SK-N-SH (cell line): ENCODE measurements at regions not wholly inside any gene's neighbourhood (a gene's known extent, or its start where the extent isn't known, plus 50 kb on each side); places are given as distances from the start of the nearest gene placed in this dataset.

Source experiments
- CTCF ChIA-PET: fragments of 300-600, 350-600 bp; formaldehyde crosslinking; extraction: SDS; loops from one replicate; lab custom pipeline; 2021; lab: Yijun Ruan, JAX
- POLR2A ChIA-PET: fragments of 350-600 bp; sonication (Branson Sonifier 250); formaldehyde crosslinking; extraction: SDS; loops from one replicate; lab custom pipeline; 2020; ENCODE audit warnings: antibody characterized with exemption, inconsistent platforms; lab: Yijun Ruan, JAX
- DNase-seq: peaks from one replicate; pipeline ENCODE4 v3.0.0; 2012
- H2AFZ ChIP-seq: fragments of 200-600 bp; sonication (generic); 2 replicates; pipeline ENCODE4 v1.8.1; 2016; ENCODE audit warnings: antibody characterized with exemption, mild to moderate bottlenecking, low read depth
- H3F3A ChIP-seq: fragments of 200-600 bp; sonication (generic); replicated peaks from 2 replicates; pipeline ENCODE3; 2016; ENCODE audit warnings: antibody characterized with exemption, mild to moderate bottlenecking; ENCODE audit not compliant: insufficient read depth
- H3K27ac ChIP-seq, 2 experiments: fragments of 200-500 bp in 1 of 2; fragments of 200-600 bp in 1 of 2; sonication (Bioruptor generic) in 1 of 2; sonication (generic), shearing (Covaris generic) in 1 of 2; 2 replicates each; pipeline versions ENCODE4 v1.5.1 to v1.6.1; 2014 to 2016; ENCODE audit warnings: low read depth in 2 of 2, inconsistent platforms in 1 of 2, low read length in 1 of 2, mild to moderate bottlenecking in 1 of 2, mixed read lengths in 1 of 2
- H3K27me3 ChIP-seq: fragments of 200-600 bp; sonication (generic), shearing (Covaris generic); 2 replicates; pipeline ENCODE4 v1.6.1; 2016; ENCODE audit warnings: mixed run types; ENCODE audit not compliant: insufficient read depth
- H3K36me3 ChIP-seq, 2 experiments: fragments of 200-500 bp in 1 of 2; fragments of 200-600 bp in 1 of 2; sonication (Bioruptor generic) in 1 of 2; sonication (generic) in 1 of 2; replicated peaks in 1 of 2; 2 replicates each; pipeline versions ENCODE3 to v1.5.1; 2014 to 2016; ENCODE audit warnings: low read length in 1 of 2, mild to moderate bottlenecking in 1 of 2; ENCODE audit not compliant: insufficient read depth in 2 of 2, control insufficient read depth in 1 of 2
- H3K4me1 ChIP-seq, 2 experiments: fragments of 200-500 bp in 1 of 2; fragments of 200-600 bp in 1 of 2; sonication (Bioruptor generic) in 1 of 2; sonication (generic), shearing (Covaris generic) in 1 of 2; 2 replicates each; pipeline versions ENCODE4 v1.5.1 to v1.6.1; 2014 to 2016; ENCODE audit warnings: low read depth in 1 of 2, low read length in 1 of 2, mixed run types in 1 of 2; ENCODE audit not compliant: insufficient read depth in 2 of 2, control insufficient read depth in 1 of 2
- H3K4me2 ChIP-seq: fragments of 200-600 bp; sonication (generic), shearing (Covaris generic); 2 replicates; pipeline ENCODE4 v1.6.1; 2017; ENCODE audit warnings: mixed run types
- H3K4me3 ChIP-seq, 2 experiments: fragments of 200-500 bp in 1 of 2; fragments of 200-600 bp in 1 of 2; sonication (Bioruptor generic) in 1 of 2; sonication (generic), shearing (Covaris generic) in 1 of 2; 2 replicates each; pipeline versions ENCODE4 v1.5.1 to v1.8.1; 2014 to 2016; ENCODE audit warnings: low read depth in 2 of 2, inconsistent platforms in 1 of 2, low read length in 1 of 2, mild to moderate bottlenecking in 1 of 2, mixed read lengths in 1 of 2, moderate library complexity in 1 of 2
- H3K79me2 ChIP-seq: fragments of 200-600 bp; sonication (generic); 2 replicates; pipeline ENCODE4 v1.8.1; 2017; ENCODE audit warnings: mild to moderate bottlenecking; ENCODE audit not compliant: insufficient read depth
- H3K9ac ChIP-seq: fragments of 200-600 bp; sonication (generic); 2 replicates; pipeline ENCODE4 v1.6.1; 2017; ENCODE audit warnings: mixed run types
- H3K9me2 ChIP-seq: fragments of 200-600 bp; sonication (generic); 2 replicates; pipeline ENCODE4 v1.6.1; 2017; ENCODE audit warnings: mixed run types
- H3K9me3 ChIP-seq: fragments of 200-600 bp; sonication (generic); 2 replicates; pipeline ENCODE4 v1.6.1; 2017; ENCODE audit warnings: mixed run types, mild to moderate bottlenecking, moderate library complexity
- H4K20me1 ChIP-seq: fragments of 200-600 bp; sonication (generic); 2 replicates; pipeline ENCODE4 v1.6.1; 2017; ENCODE audit warnings: mild to moderate bottlenecking, mixed run types; ENCODE audit not compliant: insufficient read depth
- CTCF ChIP-seq: fragments of 200-600 bp; sonication (generic); IDR thresholded peaks from 2 replicates; pipeline ENCODE4 v1.6.1; 2017; ENCODE audit warnings: antibody characterized with exemption, mild to moderate bottlenecking, moderate library complexity
- EZH2phosphoT487 ChIP-seq: fragments of 200-600 bp; sonication (generic); IDR thresholded peaks from 2 replicates; pipeline ENCODE4 v1.6.1; 2017; ENCODE audit warnings: low read depth, mixed run types, mild to moderate bottlenecking, antibody characterized with exemption, moderate library complexity, borderline replicate concordance
- JUND ChIP-seq: IDR thresholded peaks from 2 replicates; pipeline ENCODE4 v1.4.0; 2012
- REST ChIP-seq: IDR thresholded peaks from 2 replicates; pipeline ENCODE4 v1.6.1; 2012; ENCODE audit warnings: mild to moderate bottlenecking, low read depth, low read length, moderate library complexity
- SIN3A ChIP-seq: IDR thresholded peaks from 2 replicates; pipeline ENCODE4 v1.6.1; 2012; ENCODE audit warnings: low read depth, mild to moderate bottlenecking, low read length, moderate library complexity, borderline replicate concordance
- ZBTB33 ChIP-seq: IDR thresholded peaks from 2 replicates; pipeline ENCODE4 v1.4.0; 2012; ENCODE audit warnings: low read depth, borderline replicate concordance
- WGBS: methylation state at CpG from one replicate; pipeline ENCODE4 v1.1.6; 2017; ENCODE audit warnings: low lambda C conversion rate; 5-methylcytosine and 5-hydroxymethylcytosine counted together

GRCh38 chr7:46764100-46764936, 817.6 kb downstream of the TNS3 start (continued):
- peak; percentile 81; the same call in 1 of the 2 replicates for TF ChIP-seq ZBTB33
- peak; percentile 66; the same call in 1 of the 2 replicates for TF ChIP-seq SIN3A
- 0 out of 2 replicates have a peak, but pooled peaks have one; percentile 69 for TF ChIP-seq REST
- no peak for TF ChIP-seq CTCF

GRCh38 chr7:46763344-46763743, 818.6 kb downstream of the TNS3 start:
- Histone ChIP-seq H3K27me3 (no peaks in the 10 kb centered on the region), H3K27ac (peak overlapping the region; percentile 18 to 86; a peak in 3 of 4 replicates), H3K79me2 (no peaks in the 10 kb centered on the region), H3K4me2 (peak overlapping the region; percentile 28), H2AFZ (no peak overlapping the region), H3K36me3 (no peaks in the 10 kb centered on the region), H4K20me1 (no peaks in the 10 kb centered on the region), H3K9me3 (0 out of 2 replicates have a peak, but pooled peaks cover under 1% of the 10 kb centered on the region), H3F3A (peaks cover 29% of the 10 kb centered on the region), H3K4me3 (no peak overlapping the region), H3K9ac (peak overlapping the region; percentile 11; the same call in 1 of the 2 replicates), H3K9me2 (no peaks in the 10 kb centered on the region), H3K4me1 (peaks cover 10 to 13% of the 10 kb centered on the region in 2 experiments)
- POLR2A ChIA-PET: no interaction called here
- TF ChIP-seq EZH2phosphoT487 (no peak), JUND (no peak)
- 90% methylated on average over 3 of the region's 3 CpGs for WGBS
- DNase-seq: no peak
- CTCF ChIA-PET: no interaction called here
